HL-60 (cell line): ENCODE measurements at regions not wholly inside any gene's neighbourhood (a gene's known extent, or its start where the extent isn't known, plus 50 kb on each side); places are given as distances from the start of the nearest gene placed in this dataset.

ENCODE experiments used
- CTCF ChIP-seq: IDR thresholded peaks from one replicate; pipeline ENCODE4 v1.5.1; 2011; ENCODE audit warnings: low read length, control low read depth, inconsistent platforms; ENCODE audit not compliant: insufficient read depth
- GABPA ChIP-seq: IDR thresholded peaks from 2 replicates; pipeline ENCODE4 v1.6.1; 2012; ENCODE audit warnings: low read depth
- POLR2AphosphoS5 ChIP-seq: IDR thresholded peaks from 2 replicates; pipeline ENCODE4 v1.6.1; 2012; ENCODE audit warnings: low read depth
- SPI1 ChIP-seq: IDR thresholded peaks from 2 replicates; pipeline ENCODE4 v1.6.1; 2012; ENCODE audit warnings: low read depth, mild to moderate bottlenecking, borderline replicate concordance
- TF ChIP-seq, protein P1 (sequence below): IDR thresholded peaks from 2 replicates; pipeline ENCODE4 v1.6.1; 2012; ENCODE audit warnings: low read depth; ENCODE audit not compliant: insufficient replicate concordance

DNA sequence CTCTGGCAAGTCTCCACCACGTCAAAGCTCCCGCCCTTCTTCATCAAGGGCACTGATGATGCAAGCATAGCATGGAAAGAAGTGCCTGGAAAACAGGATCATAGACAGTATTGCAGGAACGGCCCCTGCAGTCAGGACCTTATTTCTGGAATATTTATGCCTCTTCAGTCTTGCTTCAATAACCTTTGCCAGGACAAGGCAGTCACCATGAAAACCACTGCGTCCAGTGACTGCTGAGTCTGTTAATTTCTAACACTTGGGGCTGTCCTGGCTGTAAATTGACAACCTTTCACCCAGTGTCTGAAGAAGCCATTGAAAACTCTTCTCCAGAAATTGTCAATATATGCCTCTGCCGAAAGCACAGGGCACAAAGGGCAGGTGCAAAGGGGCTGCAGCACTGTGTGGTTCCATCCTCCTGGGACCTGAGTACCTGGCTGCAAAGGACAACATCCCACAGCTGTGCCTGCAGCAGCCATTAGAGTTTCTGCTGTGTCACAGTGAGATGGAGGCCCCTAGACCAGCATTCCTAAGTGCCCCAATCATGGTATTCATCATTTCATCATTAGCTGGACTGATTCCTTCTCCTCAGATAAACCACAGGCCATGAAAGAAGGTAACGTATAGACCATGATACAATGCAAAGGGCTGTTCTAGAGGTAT lies 819.6 kb downstream of the RNF144A start:
- TF ChIP-seq CTCF (no peak), POLR2AphosphoS5 (no peak), SPI1 (no peak), GABPA (no peak)
- TF ChIP-seq, protein P1, sequence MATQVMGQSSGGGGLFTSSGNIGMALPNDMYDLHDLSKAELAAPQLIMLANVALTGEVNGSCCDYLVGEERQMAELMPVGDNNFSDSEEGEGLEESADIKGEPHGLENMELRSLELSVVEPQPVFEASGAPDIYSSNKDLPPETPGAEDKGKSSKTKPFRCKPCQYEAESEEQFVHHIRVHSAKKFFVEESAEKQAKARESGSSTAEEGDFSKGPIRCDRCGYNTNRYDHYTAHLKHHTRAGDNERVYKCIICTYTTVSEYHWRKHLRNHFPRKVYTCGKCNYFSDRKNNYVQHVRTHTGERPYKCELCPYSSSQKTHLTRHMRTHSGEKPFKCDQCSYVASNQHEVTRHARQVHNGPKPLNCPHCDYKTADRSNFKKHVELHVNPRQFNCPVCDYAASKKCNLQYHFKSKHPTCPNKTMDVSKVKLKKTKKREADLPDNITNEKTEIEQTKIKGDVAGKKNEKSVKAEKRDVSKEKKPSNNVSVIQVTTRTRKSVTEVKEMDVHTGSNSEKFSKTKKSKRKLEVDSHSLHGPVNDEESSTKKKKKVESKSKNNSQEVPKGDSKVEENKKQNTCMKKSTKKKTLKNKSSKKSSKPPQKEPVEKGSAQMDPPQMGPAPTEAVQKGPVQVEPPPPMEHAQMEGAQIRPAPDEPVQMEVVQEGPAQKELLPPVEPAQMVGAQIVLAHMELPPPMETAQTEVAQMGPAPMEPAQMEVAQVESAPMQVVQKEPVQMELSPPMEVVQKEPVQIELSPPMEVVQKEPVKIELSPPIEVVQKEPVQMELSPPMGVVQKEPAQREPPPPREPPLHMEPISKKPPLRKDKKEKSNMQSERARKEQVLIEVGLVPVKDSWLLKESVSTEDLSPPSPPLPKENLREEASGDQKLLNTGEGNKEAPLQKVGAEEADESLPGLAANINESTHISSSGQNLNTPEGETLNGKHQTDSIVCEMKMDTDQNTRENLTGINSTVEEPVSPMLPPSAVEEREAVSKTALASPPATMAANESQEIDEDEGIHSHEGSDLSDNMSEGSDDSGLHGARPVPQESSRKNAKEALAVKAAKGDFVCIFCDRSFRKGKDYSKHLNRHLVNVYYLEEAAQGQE, result no peak
